Neural progenitor cell (in vitro differentiated cells): ENCODE measurements at regions not wholly inside any gene's neighbourhood (a gene's known extent, or its start where the extent isn't known, plus 50 kb on each side); places are given as distances from the start of the nearest gene placed in this dataset.

Experiments used
- CTCF ChIP-seq: fragments of 200-600 bp; sonication (generic); IDR thresholded peaks from 2 replicates; pipeline ENCODE4 v1.5.1; 2017; ENCODE audit warnings: antibody characterized with exemption, mild to moderate bottlenecking
- EZH2 ChIP-seq: fragments of 200-600 bp; sonication (generic); IDR thresholded peaks from 2 replicates; pipeline ENCODE4 v1.6.1; 2017; ENCODE audit warnings: antibody characterized with exemption, mild to moderate bottlenecking, moderate library complexity

- no peak for TF ChIP-seq CTCF
- TF ChIP-seq EZH2: no peak
Measured at GRCh38 chr2:107466241-107466640, 360.5 kb upstream of the RGPD4 start.
